GM21737 (cell line): ENCODE measurements at regions not wholly inside any gene's neighbourhood (a gene's known extent, or its start where the extent isn't known, plus 50 kb on each side); places are given as distances from the start of the nearest gene placed in this dataset.
A peak's percentile ranks its signal among the peaks of the same experiment; 100 is the strongest.

Experiments
- ATAC-seq: cut with Tn5 transposase; IDR thresholded peaks from one replicate; pipeline ENCODE4 v1.9.1; 2021; ENCODE audit warnings: mild to moderate bottlenecking, moderate library complexity; ENCODE audit not compliant: unreplicated experiment

DNA sequence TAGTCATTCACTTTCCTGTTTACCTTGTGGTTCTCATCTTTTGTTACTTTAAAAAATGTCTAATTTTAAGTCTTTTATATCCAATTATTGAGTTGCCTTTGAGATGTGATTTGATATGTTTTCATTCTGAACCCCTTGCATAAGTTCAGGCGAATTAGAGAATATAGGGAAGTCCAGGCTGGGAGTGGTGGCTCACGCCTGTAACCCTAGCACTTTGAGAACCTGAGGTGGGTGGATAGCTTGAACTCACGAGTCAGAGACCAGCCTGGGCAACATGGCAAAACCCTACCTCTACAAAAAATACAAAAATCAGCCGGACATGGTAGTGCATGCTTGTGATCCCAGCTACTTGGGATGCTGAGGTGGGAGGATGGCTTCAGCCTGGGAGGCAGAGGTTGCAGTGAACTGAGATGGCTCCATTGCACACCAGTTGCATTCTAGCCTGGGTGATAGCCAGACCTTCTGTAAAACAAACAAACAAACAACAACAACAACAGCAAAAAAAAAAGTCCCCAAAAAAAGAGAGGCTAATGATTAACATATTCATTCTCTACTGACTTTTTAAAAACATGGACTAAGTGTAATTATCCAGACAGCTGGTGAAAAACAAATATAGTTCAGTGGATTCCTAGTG lies 451.1 kb upstream of the RGS6 start:
- no peak for ATAC-seq

DNA sequence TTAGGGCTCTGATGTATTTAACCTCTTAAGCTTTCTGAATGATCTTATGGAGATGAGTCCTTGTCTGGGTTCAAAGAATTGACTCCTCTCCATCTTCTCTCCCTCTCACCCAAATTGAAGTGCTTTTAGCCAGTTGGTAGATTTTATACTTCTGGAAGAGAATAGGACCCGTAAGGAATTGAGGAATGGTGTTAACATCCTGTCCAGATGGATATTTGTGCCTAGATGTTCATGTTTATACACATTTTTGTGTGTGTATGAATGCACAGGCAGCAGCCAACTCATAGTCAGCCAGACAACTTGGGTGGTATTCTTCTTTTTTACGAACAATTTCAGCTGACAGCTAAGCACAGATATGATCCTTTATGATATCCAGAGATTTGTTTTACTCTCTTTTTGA lies 449.6 kb upstream of the RGS6 start:
- no peak for ATAC-seq

DNA sequence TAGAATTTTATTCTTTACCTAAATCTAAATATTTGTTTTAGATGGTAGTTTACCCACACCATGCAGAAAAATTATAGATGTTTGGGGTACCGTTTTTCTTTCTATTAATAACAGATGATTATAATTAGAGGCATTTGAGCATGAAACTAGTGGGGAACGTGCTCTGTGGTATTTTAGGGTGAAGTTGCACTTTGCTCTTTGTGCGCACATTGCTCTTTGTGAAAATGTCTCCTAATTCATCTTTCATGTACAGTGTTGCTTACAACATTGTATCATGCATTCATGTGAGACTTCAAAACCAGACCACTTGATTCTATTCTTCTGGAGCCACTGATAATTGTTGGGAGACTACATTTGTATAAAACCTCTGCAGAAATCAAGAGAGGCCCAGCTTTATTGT lies 449.1 kb upstream of the RGS6 start:
- ATAC-seq: no peak

DNA sequence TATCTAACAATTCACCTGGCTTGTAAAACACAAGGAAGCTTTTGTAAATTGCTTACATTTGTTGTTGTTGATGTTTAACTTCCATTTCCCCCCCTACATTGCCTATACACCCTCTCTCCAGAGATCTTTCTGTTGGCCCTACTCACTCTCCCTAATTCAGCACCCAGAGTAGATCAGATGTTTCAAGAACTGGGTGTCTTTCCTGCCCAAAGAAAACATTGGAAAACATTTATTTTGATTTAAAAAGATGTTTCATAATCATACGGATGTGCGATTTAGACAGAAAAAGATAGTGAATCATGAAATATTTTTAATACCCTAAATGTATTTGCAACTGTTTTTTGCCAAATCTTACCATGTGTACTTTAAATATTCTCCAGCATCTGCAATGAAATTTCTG lies 446.4 kb upstream of the RGS6 start:
- ATAC-seq: no peak

DNA sequence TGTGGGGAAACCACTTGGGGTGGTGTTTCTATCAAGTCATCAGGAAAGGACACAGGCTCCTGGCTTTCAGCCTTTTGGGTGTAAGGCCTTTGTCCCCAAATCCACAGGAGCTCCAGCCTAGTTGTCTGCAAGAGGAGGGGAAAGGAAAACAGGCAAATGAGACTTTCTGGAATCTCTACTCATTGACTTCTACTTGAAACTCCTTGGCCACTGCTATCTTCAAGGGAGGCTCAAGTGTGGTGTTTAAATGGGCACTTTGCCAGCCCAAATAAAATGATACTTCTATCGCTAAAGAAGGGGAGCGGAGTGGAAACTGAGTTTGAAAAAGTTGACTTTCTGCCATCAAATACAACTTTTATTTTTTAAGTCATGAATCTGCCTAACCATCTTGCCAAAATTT lies 445.9 kb upstream of the RGS6 start:
- ATAC-seq: no peak

DNA sequence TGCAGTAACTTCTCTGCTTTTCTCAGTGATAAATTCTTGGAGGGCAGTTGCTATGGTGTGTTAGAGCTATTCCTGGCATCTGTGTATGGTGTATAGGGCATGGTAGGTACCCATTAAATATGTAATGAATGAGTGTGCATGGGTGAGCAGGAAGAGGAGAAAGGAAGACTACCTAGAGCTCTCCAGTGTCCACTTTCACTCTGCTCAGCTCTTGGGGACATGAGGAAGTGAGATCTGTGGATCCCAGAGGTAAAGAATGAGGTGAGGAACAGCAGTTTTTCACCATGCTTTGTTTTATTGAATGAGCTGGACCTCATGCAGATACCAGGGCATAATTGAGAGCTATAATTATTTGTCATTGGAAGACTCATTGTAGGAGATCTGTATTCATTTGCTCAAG lies 444.8 kb upstream of the RGS6 start:
- ATAC-seq: no peak

DNA sequence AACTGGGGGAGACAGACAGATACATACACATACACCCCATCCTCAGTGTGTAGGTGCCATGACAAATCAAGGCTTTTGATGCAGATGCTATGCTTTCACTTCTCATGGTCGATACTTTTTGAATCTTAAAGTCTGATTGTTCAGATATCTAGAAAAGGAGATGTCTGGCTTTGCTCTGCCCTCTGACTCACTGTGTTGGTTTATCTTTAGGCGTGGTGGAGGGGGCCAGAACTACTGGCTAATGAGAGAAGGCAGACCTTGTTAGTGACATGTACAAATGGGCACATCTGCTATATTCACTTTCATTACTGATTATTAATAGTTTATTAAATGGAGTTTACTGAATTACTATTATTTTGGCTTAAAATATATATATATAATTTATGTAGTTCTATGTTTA lies 444.3 kb upstream of the RGS6 start:
- ATAC-seq: no peak

DNA sequence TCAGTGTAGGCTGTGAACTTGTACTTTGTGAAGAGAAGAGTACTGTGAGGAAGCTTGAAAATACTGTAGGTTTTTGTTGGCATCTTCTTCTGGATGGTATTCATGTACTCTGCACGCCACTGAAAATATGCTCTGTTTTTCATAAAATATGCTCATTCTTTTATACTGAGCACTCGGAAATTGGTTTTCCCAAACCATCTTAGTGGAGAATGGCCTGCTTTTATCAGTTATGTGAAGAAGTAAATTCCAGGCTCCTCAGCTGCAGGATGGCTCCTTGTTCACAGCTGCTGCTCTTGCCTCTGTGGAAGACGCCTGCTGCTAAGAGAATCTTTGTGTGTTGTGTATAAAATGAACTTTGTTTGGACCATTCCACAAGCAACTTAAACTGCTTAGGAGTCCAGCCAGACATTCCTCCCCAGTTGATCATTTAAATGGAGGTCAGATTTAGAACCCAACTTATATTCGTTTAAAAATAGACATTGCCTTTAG lies 443.5 kb upstream of the RGS6 start:
- no peak for ATAC-seq

DNA sequence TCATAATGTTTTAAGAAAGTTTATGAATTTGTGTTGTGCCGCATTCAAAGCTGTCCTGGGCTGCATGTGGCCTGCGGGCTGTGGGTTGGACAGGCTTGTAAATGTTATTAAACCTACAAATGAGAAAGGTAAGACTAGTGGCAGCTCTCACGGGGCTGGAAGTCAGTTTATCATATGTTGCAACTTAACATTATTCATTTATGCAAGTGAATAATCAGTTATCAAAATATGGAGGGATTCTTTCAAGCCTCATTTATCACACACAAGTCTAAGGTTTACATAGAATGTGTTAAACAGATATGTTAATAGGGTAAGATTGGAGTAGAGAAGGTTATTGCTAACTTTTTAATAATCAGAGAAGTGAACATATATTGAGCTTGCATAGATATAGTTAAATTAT lies 442.5 kb upstream of the RGS6 start:
- no peak for ATAC-seq

DNA sequence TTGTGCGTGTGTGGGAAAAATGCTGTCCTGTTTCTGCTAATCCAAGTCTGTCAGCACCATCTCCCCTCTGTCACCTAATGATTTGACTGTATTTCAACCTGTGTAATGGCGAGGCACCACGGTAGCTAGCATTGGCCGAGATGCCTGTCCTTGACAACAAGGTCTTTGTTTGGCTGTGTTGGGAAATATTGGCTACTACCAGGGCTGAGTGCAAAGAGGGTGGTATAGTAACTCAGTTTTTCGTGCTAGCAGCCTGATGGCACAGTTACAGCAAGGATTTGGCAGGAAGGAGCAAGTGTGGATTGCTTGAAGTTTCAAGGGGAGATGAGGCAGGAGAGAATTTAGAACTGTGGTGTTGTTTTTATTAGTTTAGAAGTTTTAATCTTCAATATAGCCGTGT lies 440.3 kb upstream of the RGS6 start:
- ATAC-seq: no peak

DNA sequence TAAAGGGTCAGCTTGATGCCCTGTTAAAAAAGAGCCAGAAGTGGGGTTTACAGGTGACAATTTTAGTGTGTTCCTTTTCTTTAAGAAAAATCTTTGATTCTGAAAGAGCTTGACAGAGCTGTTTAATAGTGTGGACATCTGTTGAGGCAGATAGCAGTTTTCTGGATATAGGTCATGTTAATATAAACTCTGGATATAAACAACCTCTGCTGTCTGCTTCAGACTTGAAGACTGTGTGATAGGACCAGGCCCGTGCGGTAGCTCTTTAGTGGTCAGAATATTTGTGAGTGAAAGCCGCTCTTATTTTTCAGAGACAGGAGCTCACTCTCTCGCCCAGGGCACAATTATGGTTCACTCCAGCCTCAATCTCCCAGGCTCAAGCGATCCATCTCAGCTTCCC lies 439.9 kb upstream of the RGS6 start:
- no peak for ATAC-seq

DNA sequence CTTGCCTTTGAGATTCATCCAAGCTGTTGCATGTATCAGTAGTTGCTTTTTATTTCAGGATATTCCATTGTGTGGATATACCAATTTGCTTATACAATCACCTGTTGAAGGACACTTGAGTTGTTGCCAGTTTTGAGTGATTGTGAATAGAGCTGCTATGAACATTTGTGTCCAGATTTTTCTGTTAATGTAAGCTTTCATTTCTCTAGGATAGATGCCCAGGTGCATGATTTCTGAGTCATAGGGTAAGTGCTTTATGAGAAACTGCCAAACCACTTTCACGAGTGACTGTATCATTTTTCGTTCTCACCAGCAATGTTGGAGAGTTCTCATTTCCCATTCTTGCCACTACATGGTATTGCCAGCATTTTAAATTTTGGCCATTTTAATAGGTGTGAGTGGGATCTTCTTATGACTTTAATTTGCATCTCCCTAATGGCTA lies 434.6 kb upstream of the RGS6 start:
- ATAC-seq: peak; percentile 74

DNA sequence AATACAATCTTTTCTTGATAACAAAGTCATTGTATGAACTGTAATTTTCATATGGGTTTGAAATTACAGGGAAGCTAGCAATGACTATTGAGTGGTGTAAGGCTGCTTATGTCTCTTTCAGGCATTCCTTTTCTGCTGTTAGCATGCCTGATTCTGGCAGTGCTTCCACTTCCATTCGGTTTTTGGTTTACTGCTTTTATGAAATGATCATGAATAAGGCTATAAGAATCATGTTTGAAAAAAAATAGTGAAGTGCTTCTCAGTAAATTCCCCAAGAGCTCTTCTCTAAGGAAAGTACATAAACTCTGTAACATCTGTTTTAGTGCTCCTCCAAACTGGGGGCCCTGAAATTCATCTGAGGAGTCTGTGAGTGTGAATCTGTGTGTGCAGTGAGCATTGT lies 434.0 kb upstream of the RGS6 start:
- ATAC-seq: peak; percentile 18

DNA sequence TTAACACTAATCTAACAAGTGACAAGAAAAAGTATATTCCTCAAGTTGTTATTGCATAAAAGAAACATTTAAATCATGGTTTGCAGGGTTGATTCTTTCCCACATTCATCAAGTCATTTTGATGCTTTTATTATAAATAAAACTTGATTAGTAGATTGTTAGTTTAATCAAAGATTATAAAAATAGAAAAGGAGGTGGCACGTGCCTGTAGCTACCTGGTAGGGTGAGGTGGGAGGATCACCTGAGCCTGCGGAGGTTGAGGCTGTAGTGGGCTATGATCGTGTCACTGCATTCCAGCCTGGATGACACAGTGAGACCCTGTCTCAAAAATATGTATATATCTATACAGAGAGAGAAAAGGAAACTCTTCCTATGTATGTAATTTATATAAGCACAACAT lies 433.2 kb upstream of the RGS6 start:
- no peak for ATAC-seq

DNA sequence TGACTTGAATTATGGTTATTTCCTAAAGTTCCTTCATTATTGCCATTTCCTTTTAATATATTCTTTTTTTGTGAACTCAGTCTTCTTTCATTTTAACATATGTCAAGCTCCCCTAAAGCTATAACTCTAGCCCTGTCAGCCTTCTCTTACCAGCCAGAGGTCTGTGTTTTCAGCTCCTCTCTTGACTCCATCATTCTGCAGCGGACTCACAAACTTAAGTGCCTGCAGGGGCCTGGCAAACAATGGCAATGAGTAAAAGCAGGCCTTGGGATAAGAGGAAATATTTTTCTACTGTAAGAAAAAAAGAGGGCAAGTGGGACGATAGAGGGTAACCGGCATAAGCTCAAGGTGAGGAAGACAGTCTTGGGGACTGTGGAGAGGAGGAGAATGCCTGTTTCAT lies 424.5 kb upstream of the RGS6 start:
- no peak for ATAC-seq

DNA sequence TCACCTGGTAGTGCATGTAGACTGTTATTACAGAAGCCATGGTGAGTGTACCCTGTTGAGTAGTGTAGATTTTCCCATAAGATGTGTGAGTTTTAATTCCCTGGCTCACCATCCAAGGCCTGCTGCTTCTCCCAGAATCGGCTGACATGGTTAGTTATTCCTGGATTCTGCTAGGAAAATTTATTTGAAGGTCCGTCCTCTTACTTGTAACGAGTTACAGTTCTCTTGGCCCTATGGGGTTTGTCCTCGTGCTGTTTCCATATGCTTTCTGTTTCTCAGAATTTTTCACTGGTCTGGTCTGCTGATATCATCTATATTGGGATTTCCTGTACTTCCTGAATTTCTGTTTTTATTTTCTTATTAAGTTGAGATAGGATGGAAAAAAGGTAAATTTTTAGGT lies 423.3 kb upstream of the RGS6 start:
- no peak for ATAC-seq

DNA sequence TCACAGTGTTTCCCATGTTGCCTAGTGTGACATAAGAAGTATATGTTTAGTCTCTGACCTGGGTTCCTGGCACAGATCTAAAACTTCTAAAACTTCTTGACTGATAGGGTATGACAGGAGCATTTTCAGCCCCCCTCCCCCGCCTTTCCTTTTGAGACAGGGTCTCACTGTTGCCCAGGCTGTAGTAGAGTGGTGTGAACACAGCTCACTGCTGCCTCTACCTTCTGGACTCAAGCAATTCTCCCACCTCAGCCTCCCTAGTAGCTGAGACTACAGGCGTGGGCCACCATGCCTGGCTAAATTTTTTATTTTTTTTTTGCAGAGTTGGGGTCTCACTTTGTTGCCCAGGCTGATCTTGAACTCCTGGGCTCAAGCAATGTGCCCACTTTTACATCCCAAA lies 421.1 kb upstream of the RGS6 start:
- no peak for ATAC-seq

DNA sequence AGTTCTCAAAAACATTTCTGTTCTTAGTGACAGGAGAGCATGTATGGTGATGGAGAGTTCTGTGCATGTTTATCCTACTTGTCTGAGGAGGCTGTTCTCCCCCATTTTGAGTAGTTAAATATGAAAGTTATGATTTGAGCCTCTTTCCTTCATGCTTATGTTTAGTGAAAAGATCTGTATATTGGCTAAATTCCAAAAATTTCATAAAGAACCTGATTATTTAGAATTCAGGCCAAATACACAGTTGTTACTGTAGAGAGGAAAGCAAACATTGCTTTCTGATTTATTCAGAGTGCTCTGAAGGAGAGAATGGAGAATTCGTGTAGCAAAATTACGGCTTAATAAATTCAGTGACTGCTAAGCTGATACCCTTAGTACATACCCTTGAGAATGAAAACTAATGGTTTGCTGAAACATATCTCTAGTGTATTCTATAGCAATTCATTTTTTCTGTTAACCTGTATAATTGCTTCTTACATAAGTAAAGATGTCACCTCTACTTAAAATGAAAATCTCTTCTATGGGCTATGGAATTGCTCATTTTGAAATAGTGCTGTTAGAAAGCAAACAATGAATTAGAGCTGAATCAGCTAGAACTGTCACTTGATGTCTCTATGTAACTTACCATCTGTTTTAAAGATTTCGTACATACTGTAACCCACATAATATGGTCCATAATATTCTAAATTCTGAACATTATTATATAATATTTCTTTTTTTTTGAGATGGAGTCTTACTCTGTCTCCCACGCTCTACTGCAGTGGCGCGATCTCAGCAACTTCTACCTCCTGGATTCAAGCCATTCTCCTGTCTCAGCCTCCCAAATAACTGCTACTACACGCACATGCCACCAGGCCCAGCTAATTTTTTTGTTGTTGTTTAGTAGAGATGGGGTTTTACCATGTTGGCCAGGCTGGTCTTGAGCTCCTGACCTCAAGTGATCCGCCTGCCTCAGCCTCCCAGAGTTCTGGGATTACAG lies 417.0 kb upstream of the RGS6 start:
- ATAC-seq: no peak

DNA sequence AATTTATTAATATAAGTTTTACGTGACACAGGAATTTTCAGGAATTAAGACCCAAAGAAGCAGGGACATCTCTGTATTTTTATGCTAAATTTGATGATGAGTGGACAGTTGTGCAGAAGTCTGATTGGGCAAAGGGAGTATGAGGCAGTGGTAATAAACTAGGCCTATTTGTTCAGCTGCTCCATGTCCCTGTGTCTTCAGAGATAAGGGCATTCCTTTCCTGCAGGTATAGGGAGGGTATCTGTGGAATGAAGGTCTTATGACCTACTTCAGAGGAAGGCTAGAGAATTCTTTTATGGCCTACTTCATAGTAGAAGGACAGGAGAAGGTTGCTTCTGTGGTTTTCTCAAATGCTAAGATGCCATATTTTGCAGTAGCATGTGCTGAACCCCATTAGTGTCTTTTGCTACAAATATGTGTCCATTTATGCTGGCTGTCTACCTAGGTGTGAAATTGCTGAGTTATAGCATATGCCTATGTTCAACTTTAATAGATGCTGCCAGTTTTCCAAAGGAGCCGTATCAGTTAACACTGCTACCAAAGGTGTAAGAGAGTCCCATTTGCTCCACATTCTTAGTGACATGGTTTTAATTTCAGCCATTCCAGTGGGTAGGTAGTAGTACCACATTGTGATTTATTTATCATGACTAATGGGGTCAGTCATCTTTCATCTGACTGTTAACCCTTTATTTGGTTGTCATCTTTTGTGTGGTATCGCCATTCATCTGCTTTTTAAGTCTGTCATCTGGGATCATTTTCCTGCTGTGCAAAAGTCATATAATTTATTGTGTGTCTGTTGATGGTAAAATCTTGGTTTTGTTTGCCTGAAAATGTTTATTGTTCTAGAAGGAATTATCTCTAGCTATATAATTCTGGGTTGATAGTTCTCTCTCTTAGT lies 410.7 kb upstream of the RGS6 start:
- no peak for ATAC-seq

DNA sequence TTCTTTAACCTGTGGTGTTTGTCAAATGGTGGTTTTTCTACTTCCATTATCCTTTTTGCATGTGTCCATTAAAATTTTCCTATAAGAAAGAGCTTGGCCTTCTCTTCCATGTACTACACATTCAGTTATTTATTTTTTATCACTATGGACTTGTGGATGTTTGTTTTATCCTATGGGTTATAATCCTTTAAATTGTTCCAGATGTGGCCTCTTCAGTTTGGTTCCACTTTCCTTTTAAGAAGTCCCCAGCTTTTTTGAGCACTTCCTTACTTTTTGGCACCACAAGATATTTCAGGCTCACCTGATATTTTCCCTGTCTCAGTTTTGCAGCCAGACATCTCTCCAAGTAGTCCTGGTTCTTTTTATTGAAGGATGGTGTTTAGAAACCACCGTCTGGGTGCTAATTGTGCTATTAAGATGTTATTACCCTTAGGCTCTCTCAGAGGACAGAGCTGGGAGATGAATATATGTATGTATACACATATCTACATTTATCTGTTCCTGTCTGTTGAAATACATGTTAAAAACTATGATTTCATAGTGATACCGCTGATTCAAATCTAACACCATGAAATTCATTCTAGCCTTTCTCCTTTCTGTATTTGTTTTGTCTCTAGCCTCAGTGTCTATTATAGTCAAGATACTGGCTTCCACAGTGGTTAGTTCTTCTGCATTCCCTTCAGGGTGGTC lies 408.5 kb upstream of the RGS6 start:
- peak; percentile 75 for ATAC-seq
